Motor neuron (in vitro differentiated cells): ENCODE measurements at regions not wholly inside any gene's neighbourhood (a gene's known extent, or its start where the extent isn't known, plus 50 kb on each side); places are given as distances from the start of the nearest gene placed in this dataset.
"Not testable (repeated sequence)": the region's sequence is repeated elsewhere in the genome, so short reads cannot be mapped to it uniquely, and the experiment has no call there.

ENCODE experiments used
- ATAC-seq, 8 experiments: fragments of 200-7000 bp; cut with Tn5 transposase; replicated peaks in 6 of 8; 2 replicates each; pipeline ENCODE4 v1.8.0; 2021; ENCODE audit warnings: mild to moderate bottlenecking in 8 of 8, moderate library complexity in 8 of 8
- H3K27ac ChIP-seq, 2 donors: fragments of 250-450 bp; sonication (Bioruptor Pico); 2 replicates each; pipeline ENCODE4 v1.9.0; 2021; ENCODE audit warnings: antibody characterized with exemption in 2 of 2, mild to moderate bottlenecking in 2 of 2, moderate library complexity in 1 of 2
- H3K4me1 ChIP-seq, 2 donors: fragments of 250-450 bp; sonication (Bioruptor Pico); replicated peaks in 1 of 2; 2 replicates each; pipeline ENCODE4 v1.6.1; 2021; ENCODE audit warnings: antibody characterized with exemption in 2 of 2, mild to moderate bottlenecking in 2 of 2, moderate library complexity in 1 of 2
- H3K4me3 ChIP-seq, 5 donors: fragments of 250-450 bp; sonication (Bioruptor Pico); 2 replicates each; pipeline ENCODE4 v1.9.0; 2021; ENCODE audit warnings: antibody characterized with exemption in 5 of 5, mild to moderate bottlenecking in 5 of 5, moderate library complexity in 4 of 5
- WGBS, 10 experiments: fragments of 450-650 bp; shearing (Covaris generic); methylation state at CpG; one replicate each; pipeline ENCODE4 v1.0.0; 2022; 5-methylcytosine and 5-hydroxymethylcytosine counted together
- in situ Hi-C, 9 experiments: fragments of 400-800 bp; cut with MboI; loops; one replicate each; pipeline ENCODE4 v1.15.0; 2021; ENCODE audit warnings: low sequenced_read_pairs in 9 of 9, low pct_unique_long_range_greater_than_20kb in 2 of 9; ENCODE audit not compliant: unreplicated experiment in 9 of 9

- H3K27ac ChIP-seq, ATAC-seq, H3K4me3 ChIP-seq, in situ Hi-C loops, H3K4me1 ChIP-seq: not testable (repeated sequence)
- no CpG with 5 or more reads among the region's 5 CpGs for WGBS, 10 experiments
These were observed 137.9 kb upstream of the NBPF9 start for GRCh38 chr1:149241272-149241671.

GRCh38 chr1:149243572-149243971, 140.2 kb upstream of the NBPF9 start:
- WGBS, 10 experiments, result no CpG with 5 or more reads among the region's 4 CpGs
- H3K27ac ChIP-seq, in situ Hi-C loops: not testable (repeated sequence)

GRCh38 chr1:149244621-149245020, 141.3 kb upstream of the NBPF9 start:
- H3K27ac ChIP-seq, ATAC-seq, in situ Hi-C loops, H3K4me1 ChIP-seq, H3K4me3 ChIP-seq: not testable (repeated sequence)
- WGBS, 10 experiments, result no CpG with 5 or more reads among the region's 3 CpGs

More at GRCh38 chr1:149243572-149243971, 140.2 kb upstream of the NBPF9 start:
- H3K4me3 ChIP-seq, H3K4me1 ChIP-seq: not testable (repeated sequence)
- ATAC-seq, result peak in 3 of 8 experiments; percentile 42 to 78 (median 45)

- not testable (repeated sequence) for H3K4me1 ChIP-seq
These were observed 142.9 kb upstream of the NBPF9 start for GRCh38 chr1:149246212-149246611.

GRCh38 chr1:149248610-149249009, 145.3 kb upstream of the NBPF9 start:
- ATAC-seq, H3K27ac ChIP-seq, H3K4me3 ChIP-seq, H3K4me1 ChIP-seq, in situ Hi-C loops: not testable (repeated sequence)
- WGBS, 10 experiments, result no CpG with 5 or more reads among the region's 2 CpGs

More at GRCh38 chr1:149246212-149246611, 142.9 kb upstream of the NBPF9 start:
- in situ Hi-C loops, H3K4me3 ChIP-seq, H3K27ac ChIP-seq: not testable (repeated sequence)
- peak in 1 of 8 experiments; percentile 31 for ATAC-seq
- no CpG with 5 or more reads among the region's 5 CpGs for WGBS, 10 experiments

- in situ Hi-C loops, H3K4me3 ChIP-seq, H3K4me1 ChIP-seq, H3K27ac ChIP-seq: not testable (repeated sequence)
- ATAC-seq, result peak in 7 of 8 experiments; percentile 33 to 99 (median 87)
- no CpG with 5 or more reads among the region's 3 CpGs for WGBS, 10 experiments
These were observed 146.6 kb upstream of the NBPF9 start for GRCh38 chr1:149249850-149250467.

GRCh38 chr1:149254894-149255847, 151.8 kb upstream of the NBPF9 start:
- in situ Hi-C loops, H3K4me1 ChIP-seq, H3K27ac ChIP-seq, H3K4me3 ChIP-seq: not testable (repeated sequence)
- WGBS, 10 experiments, result no CpG with 5 or more reads among the region's 5 CpGs
- ATAC-seq, result peak in 5 of 8 experiments; percentile 37 to 98 (median 96)

- H3K27ac ChIP-seq, H3K4me1 ChIP-seq, in situ Hi-C loops, H3K4me3 ChIP-seq: not testable (repeated sequence)
- ATAC-seq, result peak; percentile 35 to 86 (median 75)
- WGBS, 10 experiments, result no CpG with 5 or more reads among the region's 1 CpG
These were observed 156.9 kb upstream of the NBPF9 start for GRCh38 chr1:149260284-149260683.

- no CpG with 5 or more reads among the region's 5 CpGs for WGBS, 10 experiments
- in situ Hi-C loops, H3K27ac ChIP-seq, H3K4me1 ChIP-seq, H3K4me3 ChIP-seq: not testable (repeated sequence)
- ATAC-seq, result peak in 7 of 8 experiments; percentile 18 to 96 (median 86)
These were observed 157.5 kb upstream of the NBPF9 start for GRCh38 chr1:149260736-149261340.

- ATAC-seq, in situ Hi-C loops: not testable (repeated sequence)
- no CpG with 5 or more reads among the region's 3 CpGs for WGBS, 10 experiments
These were observed 163.9 kb upstream of the NBPF9 start for GRCh38 chr1:149267287-149267686.

GRCh38 chr1:149269001-149269702, 165.8 kb upstream of the NBPF9 start:
- not testable (repeated sequence) for H3K27ac ChIP-seq

More at GRCh38 chr1:149267287-149267686, 163.9 kb upstream of the NBPF9 start:
- H3K4me1 ChIP-seq, H3K4me3 ChIP-seq, H3K27ac ChIP-seq: not testable (repeated sequence)

GRCh38 chr1:149269833-149270232, 166.5 kb upstream of the NBPF9 start:
- in situ Hi-C loops, H3K27ac ChIP-seq, H3K4me3 ChIP-seq, H3K4me1 ChIP-seq: not testable (repeated sequence)
- WGBS, 10 experiments, result no CpG with 5 or more reads among the region's 2 CpGs
- peak; percentile 16 to 94 (median 90) for ATAC-seq

More at GRCh38 chr1:149269001-149269702, 165.8 kb upstream of the NBPF9 start:
- H3K4me1 ChIP-seq, in situ Hi-C loops, H3K4me3 ChIP-seq: not testable (repeated sequence)
- WGBS, 10 experiments, result no CpG with 5 or more reads among the region's 6 CpGs
- ATAC-seq, result peak in 3 of 8 experiments; percentile 1 to 9 (median 4)

GRCh38 chr1:149274493-149274892, 171.1 kb upstream of the NBPF9 start:
- in situ Hi-C loops, H3K27ac ChIP-seq, H3K4me1 ChIP-seq, H3K4me3 ChIP-seq: not testable (repeated sequence)
- peak; percentile 64 to 83 (median 72) for ATAC-seq
- WGBS, 10 experiments, result no CpG with 5 or more reads among the region's 5 CpGs
